ENCODE measurements at regions not wholly inside any gene's neighbourhood (a gene's known extent, or its start where the extent isn't known, plus 50 kb on each side); places are given as distances from the start of the nearest gene placed in this dataset.

- TF ChIP-seq SP1 (IDR thresholded peaks at IDR 0.05) = no peak
Observed at GRCh38 chr12:58095002-58095401, 153.6 kb downstream of the ATP23 start.

GRCh38 chr12:58097741-58098140 is 156.4 kb downstream of the ATP23 start:
- no peak for DNase-seq (ENCODE audit: low spot score)
- H3K36me3 ChIP-seq (ENCODE audit: control insufficient read depth in 4 of 4, insufficient read depth in 3 of 4, low read depth in 1 of 4, low read length in 3 of 4) = no peaks in the 10 kb centered on the region
- H3K4me3 ChIP-seq (ENCODE audit: low read depth in 1 of 3, low read length in 3 of 3) = no peak overlapping the region
- no peak overlapping the region for H3K9ac ChIP-seq (ENCODE audit: low read depth in 1 of 2, low read length in 2 of 2)
- no peaks in the 10 kb centered on the region for H3K27me3 ChIP-seq (ENCODE audit: control insufficient read depth in 4 of 4, insufficient read depth in 4 of 4, low read length in 3 of 4)
- no peak for TF ChIP-seq TAF1 (conservative IDR thresholded peaks at IDR 0.05)
- TF ChIP-seq, protein P1, sequence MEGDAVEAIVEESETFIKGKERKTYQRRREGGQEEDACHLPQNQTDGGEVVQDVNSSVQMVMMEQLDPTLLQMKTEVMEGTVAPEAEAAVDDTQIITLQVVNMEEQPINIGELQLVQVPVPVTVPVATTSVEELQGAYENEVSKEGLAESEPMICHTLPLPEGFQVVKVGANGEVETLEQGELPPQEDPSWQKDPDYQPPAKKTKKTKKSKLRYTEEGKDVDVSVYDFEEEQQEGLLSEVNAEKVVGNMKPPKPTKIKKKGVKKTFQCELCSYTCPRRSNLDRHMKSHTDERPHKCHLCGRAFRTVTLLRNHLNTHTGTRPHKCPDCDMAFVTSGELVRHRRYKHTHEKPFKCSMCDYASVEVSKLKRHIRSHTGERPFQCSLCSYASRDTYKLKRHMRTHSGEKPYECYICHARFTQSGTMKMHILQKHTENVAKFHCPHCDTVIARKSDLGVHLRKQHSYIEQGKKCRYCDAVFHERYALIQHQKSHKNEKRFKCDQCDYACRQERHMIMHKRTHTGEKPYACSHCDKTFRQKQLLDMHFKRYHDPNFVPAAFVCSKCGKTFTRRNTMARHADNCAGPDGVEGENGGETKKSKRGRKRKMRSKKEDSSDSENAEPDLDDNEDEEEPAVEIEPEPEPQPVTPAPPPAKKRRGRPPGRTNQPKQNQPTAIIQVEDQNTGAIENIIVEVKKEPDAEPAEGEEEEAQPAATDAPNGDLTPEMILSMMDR (IDR thresholded peaks at IDR 0.05; ENCODE audit: low read depth, low read length, missing input control) = no peak
- TF ChIP-seq YY1 (IDR thresholded peaks at IDR 0.05) = no peak
- no peak for TF ChIP-seq HNF4G (IDR thresholded peaks at IDR 0.05)
- TF ChIP-seq RXRA (IDR thresholded peaks at IDR 0.05) = no peak
- no peak for TF ChIP-seq GABPA (IDR thresholded peaks at IDR 0.05 in 1 of 2, conservative IDR thresholded peaks at IDR 0.05 in 1 of 2)
- no peak for TF ChIP-seq JUND (IDR thresholded peaks at IDR 0.05)
- TF ChIP-seq, protein P2, sequence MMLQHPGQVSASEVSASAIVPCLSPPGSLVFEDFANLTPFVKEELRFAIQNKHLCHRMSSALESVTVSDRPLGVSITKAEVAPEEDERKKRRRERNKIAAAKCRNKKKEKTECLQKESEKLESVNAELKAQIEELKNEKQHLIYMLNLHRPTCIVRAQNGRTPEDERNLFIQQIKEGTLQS (IDR thresholded peaks at IDR 0.05) = no peak
- TF ChIP-seq EGR1 (IDR thresholded peaks at IDR 0.05; ENCODE audit: low read depth in 2 of 2) = no peak
- TF ChIP-seq FOXA2 (IDR thresholded peaks at IDR 0.05) = no peak
- TF ChIP-seq FOXA1 (IDR thresholded peaks at IDR 0.05) = no peak
- no peak for TF ChIP-seq MAX (IDR thresholded peaks at IDR 0.05)
- TF ChIP-seq SP1 (IDR thresholded peaks at IDR 0.05) = no peak
- TF ChIP-seq HNF4A (conservative IDR thresholded peaks at IDR 0.05) = no peak
- TF ChIP-seq RAD21 (IDR thresholded peaks at IDR 0.05) = no peak
- TF ChIP-seq, protein P3, sequence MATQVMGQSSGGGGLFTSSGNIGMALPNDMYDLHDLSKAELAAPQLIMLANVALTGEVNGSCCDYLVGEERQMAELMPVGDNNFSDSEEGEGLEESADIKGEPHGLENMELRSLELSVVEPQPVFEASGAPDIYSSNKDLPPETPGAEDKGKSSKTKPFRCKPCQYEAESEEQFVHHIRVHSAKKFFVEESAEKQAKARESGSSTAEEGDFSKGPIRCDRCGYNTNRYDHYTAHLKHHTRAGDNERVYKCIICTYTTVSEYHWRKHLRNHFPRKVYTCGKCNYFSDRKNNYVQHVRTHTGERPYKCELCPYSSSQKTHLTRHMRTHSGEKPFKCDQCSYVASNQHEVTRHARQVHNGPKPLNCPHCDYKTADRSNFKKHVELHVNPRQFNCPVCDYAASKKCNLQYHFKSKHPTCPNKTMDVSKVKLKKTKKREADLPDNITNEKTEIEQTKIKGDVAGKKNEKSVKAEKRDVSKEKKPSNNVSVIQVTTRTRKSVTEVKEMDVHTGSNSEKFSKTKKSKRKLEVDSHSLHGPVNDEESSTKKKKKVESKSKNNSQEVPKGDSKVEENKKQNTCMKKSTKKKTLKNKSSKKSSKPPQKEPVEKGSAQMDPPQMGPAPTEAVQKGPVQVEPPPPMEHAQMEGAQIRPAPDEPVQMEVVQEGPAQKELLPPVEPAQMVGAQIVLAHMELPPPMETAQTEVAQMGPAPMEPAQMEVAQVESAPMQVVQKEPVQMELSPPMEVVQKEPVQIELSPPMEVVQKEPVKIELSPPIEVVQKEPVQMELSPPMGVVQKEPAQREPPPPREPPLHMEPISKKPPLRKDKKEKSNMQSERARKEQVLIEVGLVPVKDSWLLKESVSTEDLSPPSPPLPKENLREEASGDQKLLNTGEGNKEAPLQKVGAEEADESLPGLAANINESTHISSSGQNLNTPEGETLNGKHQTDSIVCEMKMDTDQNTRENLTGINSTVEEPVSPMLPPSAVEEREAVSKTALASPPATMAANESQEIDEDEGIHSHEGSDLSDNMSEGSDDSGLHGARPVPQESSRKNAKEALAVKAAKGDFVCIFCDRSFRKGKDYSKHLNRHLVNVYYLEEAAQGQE (IDR thresholded peaks at IDR 0.05) = no peak
- peaks cover 0 to 5% (median 3%) of the 10 kb centered on the region in 4 donors for H3K9me3 ChIP-seq (ENCODE audit: control insufficient read depth in 4 of 4, low read length in 3 of 4)
- WGBS = 81% methylated on average over 3 of the region's 3 CpGs
- H3K27ac ChIP-seq (ENCODE audit: low read depth in 1 of 2, low read length in 2 of 2) = no peak overlapping the region
- no peaks in the 10 kb centered on the region for H3K4me1 ChIP-seq (ENCODE audit: control insufficient read depth in 4 of 4, insufficient read depth in 4 of 4, low read length in 3 of 4)

More at GRCh38 chr12:58095002-58095401, 153.6 kb downstream of the ATP23 start:
- Histone ChIP-seq H3K27ac (ENCODE audit: low read depth in 1 of 2, low read length in 2 of 2) (no peak overlapping the region), H3K9me3 (ENCODE audit: control insufficient read depth in 4 of 4, low read length in 3 of 4) (no peaks in the 10 kb centered on the region), H3K9ac (ENCODE audit: low read depth in 1 of 2, low read length in 2 of 2) (no peak overlapping the region), H3K36me3 (ENCODE audit: control insufficient read depth in 4 of 4, insufficient read depth in 3 of 4, low read depth in 1 of 4, low read length in 3 of 4) (no peaks in the 10 kb centered on the region), H3K4me1 (ENCODE audit: control insufficient read depth in 4 of 4, insufficient read depth in 4 of 4, low read length in 3 of 4) (no peaks in the 10 kb centered on the region), H3K4me3 (ENCODE audit: low read depth in 1 of 3, low read length in 3 of 3) (no peak overlapping the region), H3K27me3 (ENCODE audit: control insufficient read depth in 4 of 4, insufficient read depth in 4 of 4, low read length in 3 of 4) (no peaks in the 10 kb centered on the region)
- no peak for DNase-seq (ENCODE audit: low spot score)
- WGBS = 88% methylated on average over 1 of the region's 1 CpG

Data from liver (tissue), 8 donors.